HEK293 (cell line): ENCODE measurements at regions not wholly inside any gene's neighbourhood (a gene's known extent, or its start where the extent isn't known, plus 50 kb on each side); places are given as distances from the start of the nearest gene placed in this dataset.

ENCODE experiments used
- KLF16 ChIP-seq: fragments of 450-650 bp; formaldehyde crosslinking; IDR thresholded peaks from 2 replicates; pipeline ENCODE4 v1.5.1; 2017; ENCODE audit warnings: missing biosample characterization, missing genetic modification characterization
- RBAK ChIP-seq: fragments of 450-650 bp; formaldehyde crosslinking; IDR thresholded peaks from 2 replicates; pipeline ENCODE4 v1.5.1; 2016; ENCODE audit warnings: missing biosample characterization, missing genetic modification characterization
- SETDB1 ChIP-seq: IDR thresholded peaks from one replicate; pipeline ENCODE4 v1.6.1; 2017; ENCODE audit warnings: mild to moderate bottlenecking, low read length, moderate library complexity, mixed read lengths; ENCODE audit not compliant: insufficient read length
- TRIM28 ChIP-seq: IDR thresholded peaks from 2 replicates; pipeline ENCODE4 v1.6.1; 2011; ENCODE audit warnings: low read length, control low read depth, borderline replicate concordance
- ZNF140 ChIP-seq: fragments of 450-650 bp; formaldehyde crosslinking; IDR thresholded peaks from 2 replicates; pipeline ENCODE4 v1.5.1; 2016; ENCODE audit warnings: missing biosample characterization, missing genetic modification characterization
- ZNF24 ChIP-seq: fragments of 450-650 bp; formaldehyde crosslinking; IDR thresholded peaks from 2 replicates; pipeline ENCODE4 v1.5.1; 2016; ENCODE audit warnings: missing biosample characterization, missing genetic modification characterization
- ZNF354C ChIP-seq: fragments of 450-650 bp; formaldehyde crosslinking; IDR thresholded peaks from 2 replicates; pipeline ENCODE4 v1.5.1; 2016; ENCODE audit warnings: missing biosample characterization, missing genetic modification characterization, low read depth, borderline replicate concordance
- ZNF423 ChIP-seq: fragments of 450-650 bp; formaldehyde crosslinking; IDR thresholded peaks from 2 replicates; pipeline ENCODE4 v1.5.1; 2016; ENCODE audit warnings: missing biosample characterization, missing genetic modification characterization
- TF ChIP-seq, protein P1 (sequence below): fragments of 450-650 bp; formaldehyde crosslinking; IDR thresholded peaks from 2 replicates; pipeline ENCODE4 v1.5.1; 2016; ENCODE audit warnings: missing biosample characterization, missing genetic modification characterization
- TF ChIP-seq, protein P2 (sequence below): fragments of 450-650 bp; formaldehyde crosslinking; IDR thresholded peaks from 2 replicates; pipeline ENCODE4 v1.5.1; 2016; ENCODE audit warnings: missing biosample characterization, missing genetic modification characterization

DNA sequence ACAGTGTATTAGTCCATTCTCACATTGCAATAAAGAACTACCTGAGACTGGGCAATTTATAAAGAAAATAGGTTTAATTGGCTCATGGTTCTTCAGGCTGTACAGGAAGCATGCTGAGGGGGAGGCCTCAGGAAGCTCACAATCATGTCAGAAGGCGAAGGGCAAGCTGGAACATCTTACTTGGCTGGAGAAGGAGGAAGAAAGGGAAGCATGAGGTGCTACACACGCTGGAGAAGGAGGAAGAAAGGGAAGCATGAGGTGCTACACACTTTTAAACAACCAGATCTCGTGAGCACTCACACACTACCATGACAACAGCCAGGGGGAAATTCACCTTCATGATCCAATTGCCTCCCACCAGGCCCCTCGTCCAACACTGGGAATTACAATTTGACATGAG is 95.3 kb upstream of the FAM110C start:
- TF ChIP-seq, protein P1, sequence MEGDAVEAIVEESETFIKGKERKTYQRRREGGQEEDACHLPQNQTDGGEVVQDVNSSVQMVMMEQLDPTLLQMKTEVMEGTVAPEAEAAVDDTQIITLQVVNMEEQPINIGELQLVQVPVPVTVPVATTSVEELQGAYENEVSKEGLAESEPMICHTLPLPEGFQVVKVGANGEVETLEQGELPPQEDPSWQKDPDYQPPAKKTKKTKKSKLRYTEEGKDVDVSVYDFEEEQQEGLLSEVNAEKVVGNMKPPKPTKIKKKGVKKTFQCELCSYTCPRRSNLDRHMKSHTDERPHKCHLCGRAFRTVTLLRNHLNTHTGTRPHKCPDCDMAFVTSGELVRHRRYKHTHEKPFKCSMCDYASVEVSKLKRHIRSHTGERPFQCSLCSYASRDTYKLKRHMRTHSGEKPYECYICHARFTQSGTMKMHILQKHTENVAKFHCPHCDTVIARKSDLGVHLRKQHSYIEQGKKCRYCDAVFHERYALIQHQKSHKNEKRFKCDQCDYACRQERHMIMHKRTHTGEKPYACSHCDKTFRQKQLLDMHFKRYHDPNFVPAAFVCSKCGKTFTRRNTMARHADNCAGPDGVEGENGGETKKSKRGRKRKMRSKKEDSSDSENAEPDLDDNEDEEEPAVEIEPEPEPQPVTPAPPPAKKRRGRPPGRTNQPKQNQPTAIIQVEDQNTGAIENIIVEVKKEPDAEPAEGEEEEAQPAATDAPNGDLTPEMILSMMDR (tag by site-specific recombination): no peak
- TF ChIP-seq KLF16 (no peak), TRIM28 (no peak), ZNF140 (tag by site-specific recombination) (no peak), ZNF423 (tag by site-specific recombination) (no peak), SETDB1 (no peak), ZNF24 (no peak), ZNF354C (no peak), RBAK (tag by site-specific recombination) (no peak)
- TF ChIP-seq, protein P2, sequence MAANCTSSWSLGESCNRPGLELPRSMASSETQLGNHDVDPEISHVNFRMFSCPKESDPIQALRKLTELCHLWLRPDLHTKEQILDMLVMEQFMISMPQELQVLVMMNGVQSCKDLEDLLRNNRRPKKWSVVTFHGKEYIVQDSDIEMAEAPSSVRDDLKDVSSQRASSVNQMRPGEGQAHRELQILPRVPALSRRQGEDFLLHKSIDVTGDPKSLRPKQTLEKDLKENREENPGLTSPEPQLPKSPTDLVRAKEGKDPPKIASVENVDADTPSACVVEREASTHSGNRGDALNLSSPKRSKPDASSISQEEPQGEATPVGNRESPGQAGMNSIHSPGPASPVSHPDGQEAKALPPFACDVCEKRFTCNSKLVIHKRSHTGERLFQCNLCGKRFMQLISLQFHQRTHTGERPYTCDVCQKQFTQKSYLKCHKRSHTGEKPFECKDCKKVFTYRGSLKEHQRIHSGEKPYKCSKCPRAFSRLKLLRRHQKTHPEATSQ (tag by site-specific recombination): no peak
